Tibial nerve (tissue), 3 donors: ENCODE measurements at regions not wholly inside any gene's neighbourhood (a gene's known extent, or its start where the extent isn't known, plus 50 kb on each side); places are given as distances from the start of the nearest gene placed in this dataset.
"Not testable (repeated sequence)": the region's sequence is repeated elsewhere in the genome, so short reads cannot be mapped to it uniquely, and the experiment has no call there.

ENCODE experiments used
- POLR2A ChIP-seq, 2 donors: fragments of 450-650 bp; IDR thresholded peaks; one replicate each; pipeline ENCODE4 v1.6.1; 2017; ENCODE audit warnings: antibody characterized with exemption in 2 of 2, mild to moderate bottlenecking in 2 of 2, moderate library complexity in 2 of 2
- TF ChIP-seq, protein P1 (sequence below), 5 experiments: fragments of 200-600 bp in 3 of 5; fragments of 450-650 bp in 2 of 5; sonication (generic) in 3 of 5; IDR thresholded peaks; one replicate each; pipeline ENCODE4 v1.5.1; 2016 to 2019; ENCODE audit warnings: antibody characterized with exemption in 5 of 5, mild to moderate bottlenecking in 3 of 5, moderate library complexity in 2 of 5

DNA sequence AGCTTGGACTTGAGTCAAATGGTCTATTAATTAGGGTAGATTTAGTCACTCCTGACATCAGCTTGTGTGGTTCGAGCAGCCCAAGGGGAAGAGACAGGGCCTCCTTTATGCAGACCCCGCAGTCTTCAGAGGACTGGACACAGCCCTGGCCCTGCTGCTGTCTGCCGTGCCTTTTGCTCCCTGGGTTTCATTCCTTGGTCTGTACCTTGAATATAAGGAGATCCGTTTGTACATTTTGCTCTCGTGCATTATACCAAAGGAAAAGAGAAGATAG lies 119.4 kb upstream of the FAM20C start:
- TF ChIP-seq, protein P1, sequence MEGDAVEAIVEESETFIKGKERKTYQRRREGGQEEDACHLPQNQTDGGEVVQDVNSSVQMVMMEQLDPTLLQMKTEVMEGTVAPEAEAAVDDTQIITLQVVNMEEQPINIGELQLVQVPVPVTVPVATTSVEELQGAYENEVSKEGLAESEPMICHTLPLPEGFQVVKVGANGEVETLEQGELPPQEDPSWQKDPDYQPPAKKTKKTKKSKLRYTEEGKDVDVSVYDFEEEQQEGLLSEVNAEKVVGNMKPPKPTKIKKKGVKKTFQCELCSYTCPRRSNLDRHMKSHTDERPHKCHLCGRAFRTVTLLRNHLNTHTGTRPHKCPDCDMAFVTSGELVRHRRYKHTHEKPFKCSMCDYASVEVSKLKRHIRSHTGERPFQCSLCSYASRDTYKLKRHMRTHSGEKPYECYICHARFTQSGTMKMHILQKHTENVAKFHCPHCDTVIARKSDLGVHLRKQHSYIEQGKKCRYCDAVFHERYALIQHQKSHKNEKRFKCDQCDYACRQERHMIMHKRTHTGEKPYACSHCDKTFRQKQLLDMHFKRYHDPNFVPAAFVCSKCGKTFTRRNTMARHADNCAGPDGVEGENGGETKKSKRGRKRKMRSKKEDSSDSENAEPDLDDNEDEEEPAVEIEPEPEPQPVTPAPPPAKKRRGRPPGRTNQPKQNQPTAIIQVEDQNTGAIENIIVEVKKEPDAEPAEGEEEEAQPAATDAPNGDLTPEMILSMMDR (IDR thresholded peaks at IDR 0.05) = not testable (repeated sequence)
- not testable (repeated sequence) for TF ChIP-seq POLR2A (IDR thresholded peaks at IDR 0.05)
